ENCODE measurements at regions not wholly inside any gene's neighbourhood (a gene's known extent, or its start where the extent isn't known, plus 50 kb on each side); places are given as distances from the start of the nearest gene placed in this dataset.

DNA sequence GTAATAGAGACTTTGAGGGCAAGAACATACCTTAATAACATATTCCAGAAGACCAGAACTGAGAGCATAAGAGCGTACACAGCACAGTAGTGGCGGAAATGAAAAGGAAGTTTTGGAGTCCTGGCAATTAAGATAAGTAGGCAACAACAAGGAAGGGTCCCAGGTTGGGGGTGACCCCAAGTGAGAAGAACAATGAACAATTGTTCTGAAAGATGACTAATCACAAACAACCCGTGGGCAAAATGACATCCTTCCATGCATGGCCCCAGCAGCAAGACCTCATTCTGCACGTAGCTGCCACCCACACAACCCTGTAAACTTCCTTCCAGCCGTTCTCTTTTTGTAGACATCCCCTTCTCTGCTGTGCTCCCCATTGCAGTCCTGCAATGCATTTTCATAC is 384.4 kb upstream of the PABPC4L start:
- TF ChIP-seq, protein P1, sequence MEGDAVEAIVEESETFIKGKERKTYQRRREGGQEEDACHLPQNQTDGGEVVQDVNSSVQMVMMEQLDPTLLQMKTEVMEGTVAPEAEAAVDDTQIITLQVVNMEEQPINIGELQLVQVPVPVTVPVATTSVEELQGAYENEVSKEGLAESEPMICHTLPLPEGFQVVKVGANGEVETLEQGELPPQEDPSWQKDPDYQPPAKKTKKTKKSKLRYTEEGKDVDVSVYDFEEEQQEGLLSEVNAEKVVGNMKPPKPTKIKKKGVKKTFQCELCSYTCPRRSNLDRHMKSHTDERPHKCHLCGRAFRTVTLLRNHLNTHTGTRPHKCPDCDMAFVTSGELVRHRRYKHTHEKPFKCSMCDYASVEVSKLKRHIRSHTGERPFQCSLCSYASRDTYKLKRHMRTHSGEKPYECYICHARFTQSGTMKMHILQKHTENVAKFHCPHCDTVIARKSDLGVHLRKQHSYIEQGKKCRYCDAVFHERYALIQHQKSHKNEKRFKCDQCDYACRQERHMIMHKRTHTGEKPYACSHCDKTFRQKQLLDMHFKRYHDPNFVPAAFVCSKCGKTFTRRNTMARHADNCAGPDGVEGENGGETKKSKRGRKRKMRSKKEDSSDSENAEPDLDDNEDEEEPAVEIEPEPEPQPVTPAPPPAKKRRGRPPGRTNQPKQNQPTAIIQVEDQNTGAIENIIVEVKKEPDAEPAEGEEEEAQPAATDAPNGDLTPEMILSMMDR (IDR thresholded peaks at IDR 0.05) = no peak

DNA sequence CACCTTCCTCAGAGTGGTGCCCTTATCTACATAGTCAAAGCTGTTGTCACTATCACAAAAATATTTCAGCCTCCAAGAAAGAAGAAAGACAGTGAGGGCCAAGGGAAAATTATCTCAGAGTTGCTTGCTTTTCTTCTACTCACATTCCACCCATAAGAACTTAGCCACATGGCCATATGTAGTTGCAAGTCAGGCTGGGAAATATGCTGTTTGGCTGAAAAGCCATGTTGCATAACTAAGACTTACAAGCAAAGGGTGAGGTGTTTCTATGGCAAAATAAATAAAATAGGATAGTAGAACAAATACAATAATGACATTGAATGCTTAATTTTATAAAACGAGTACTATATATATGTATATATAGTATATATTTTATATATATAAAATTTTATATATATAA is 365.9 kb upstream of the PABPC4L start:
- TF ChIP-seq, protein P1 (IDR thresholded peaks at IDR 0.05) = no peak

DNA sequence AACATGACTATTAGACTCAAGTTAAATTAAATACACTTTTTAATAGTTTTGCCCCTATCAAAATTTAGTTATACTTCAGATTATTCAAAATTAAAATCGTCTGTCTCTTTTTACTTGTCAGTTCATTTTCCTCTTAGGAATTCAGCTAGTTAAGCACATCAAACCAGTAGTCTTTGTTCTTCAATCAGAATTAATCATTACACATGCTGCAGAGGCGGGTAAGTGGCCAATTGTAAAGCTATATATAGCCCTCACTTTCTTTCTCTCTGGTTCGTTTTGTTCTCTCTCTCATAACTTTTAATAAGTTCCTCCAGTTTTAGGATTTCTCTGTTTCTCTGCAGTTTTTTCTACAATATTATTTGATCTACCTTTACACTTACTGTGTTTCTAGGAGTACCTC is 359.1 kb upstream of the PABPC4L start:
- TF ChIP-seq, protein P1 (IDR thresholded peaks at IDR 0.05) = no peak

DNA sequence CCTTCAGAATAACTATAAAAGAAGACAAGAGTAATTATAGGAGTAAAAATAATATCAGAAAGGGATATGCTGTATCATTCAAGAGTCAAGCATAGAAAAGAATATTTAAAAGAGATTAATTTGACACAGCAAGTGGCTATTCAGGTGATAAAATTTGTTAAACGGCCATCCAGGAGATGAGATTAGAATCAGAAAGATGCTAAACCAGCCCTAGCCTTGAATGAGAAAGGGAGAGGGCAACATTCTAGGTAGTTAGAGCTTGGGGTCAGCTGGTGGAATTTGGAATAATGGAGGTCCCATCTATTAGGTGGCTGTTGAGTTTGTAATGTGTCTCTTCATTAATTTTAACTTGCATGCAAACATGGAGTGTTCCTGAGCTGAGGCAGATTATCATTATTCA is 350.5 kb upstream of the PABPC4L start:
- TF ChIP-seq, protein P1 (IDR thresholded peaks at IDR 0.05) = no peak

DNA sequence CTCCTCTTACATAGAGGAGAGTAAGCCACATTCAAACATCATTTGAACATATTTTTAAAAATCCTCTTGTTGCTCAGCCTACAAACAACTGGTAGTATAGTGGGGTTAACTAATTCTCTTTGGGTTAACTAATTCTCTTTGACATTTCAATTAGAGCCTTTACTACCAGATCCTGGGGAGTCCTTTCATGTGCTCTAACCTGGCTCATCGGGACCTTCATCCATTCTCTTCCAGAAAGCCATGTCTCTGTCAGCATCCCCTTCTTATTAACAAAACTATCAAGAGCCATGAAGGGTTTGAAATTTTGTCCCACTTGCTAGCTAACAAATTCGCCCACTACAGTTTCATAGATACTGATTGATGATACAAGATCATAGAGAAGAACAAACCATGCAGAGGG is 349.8 kb upstream of the PABPC4L start:
- TF ChIP-seq, protein P1 (IDR thresholded peaks at IDR 0.05) = no peak

DNA sequence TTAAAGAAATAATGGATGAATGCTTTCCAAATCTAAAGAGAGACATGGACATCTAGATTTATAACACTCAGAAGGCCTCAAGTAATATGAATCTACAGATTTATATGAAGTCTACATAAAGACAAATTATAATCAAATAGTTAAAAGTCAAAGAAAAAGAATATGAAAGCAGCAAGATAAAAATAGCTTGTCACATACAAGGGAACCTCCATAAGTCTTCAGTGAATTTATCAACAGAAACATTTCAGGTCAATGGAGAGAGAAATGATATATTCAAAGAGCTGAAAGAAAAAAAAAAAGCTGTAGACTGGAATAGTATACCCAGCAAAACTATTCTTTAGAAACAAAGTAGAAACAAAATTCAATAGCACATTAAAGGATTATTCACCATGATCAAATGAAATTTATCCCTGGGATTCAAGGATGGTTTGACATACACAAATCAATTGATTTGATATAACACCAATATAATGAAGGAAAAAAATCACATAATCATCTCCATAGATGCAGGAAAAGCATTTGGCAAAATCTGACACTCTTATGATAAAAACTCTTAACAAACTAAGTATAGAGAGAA is 346.6 kb upstream of the PABPC4L start:
- TF ChIP-seq, protein P1 (IDR thresholded peaks at IDR 0.05) = no peak

DNA sequence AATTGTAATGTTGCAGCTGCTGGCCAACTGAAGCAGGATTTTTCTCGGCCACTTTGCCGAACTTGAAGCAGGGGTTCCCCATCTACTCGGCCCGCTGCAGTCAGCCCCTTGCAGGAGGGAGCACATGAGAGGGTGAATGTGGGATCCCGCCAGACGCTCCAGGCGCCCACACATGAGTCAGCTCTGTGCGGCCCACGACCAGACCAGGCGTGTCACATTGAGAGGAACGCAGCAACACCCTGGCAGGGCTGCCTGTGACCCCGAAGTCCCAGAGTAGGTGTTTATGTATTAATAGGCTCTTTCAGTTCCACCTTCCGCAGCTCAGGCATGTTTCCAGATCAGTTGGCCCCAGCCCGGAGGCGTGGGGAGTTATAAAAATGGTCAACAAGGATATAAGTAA is 344.7 kb upstream of the PABPC4L start:
- TF ChIP-seq, protein P1 (IDR thresholded peaks at IDR 0.05) = no peak

DNA sequence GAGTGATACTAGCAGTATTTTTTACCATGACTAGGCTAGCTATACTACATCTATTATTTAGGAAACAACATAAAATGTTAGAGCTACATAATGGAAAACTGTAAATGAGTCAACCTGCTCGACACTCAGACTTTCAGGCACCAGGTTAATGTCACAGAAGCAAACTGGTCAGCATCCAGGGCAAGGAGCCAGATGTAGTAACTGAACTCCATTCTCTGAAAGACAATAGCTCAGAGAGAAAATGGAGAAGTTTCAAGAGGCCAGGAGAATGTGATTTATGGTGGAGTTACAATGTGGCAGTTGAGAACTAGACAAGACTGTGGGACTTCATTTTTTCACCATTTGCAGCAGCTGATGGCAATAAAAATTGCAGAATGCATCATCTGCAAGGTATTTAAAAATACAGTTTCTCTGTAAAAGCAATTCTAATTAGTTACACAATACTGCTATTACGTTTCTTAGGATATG is 342.7 kb upstream of the PABPC4L start:
- TF ChIP-seq, protein P1 (IDR thresholded peaks at IDR 0.05) = no peak
